ENCODE measurements at regions not wholly inside any gene's neighbourhood (a gene's known extent, or its start where the extent isn't known, plus 50 kb on each side); places are given as distances from the start of the nearest gene placed in this dataset.
A peak's percentile ranks its signal among the peaks of the same experiment; 100 is the strongest.

DNA sequence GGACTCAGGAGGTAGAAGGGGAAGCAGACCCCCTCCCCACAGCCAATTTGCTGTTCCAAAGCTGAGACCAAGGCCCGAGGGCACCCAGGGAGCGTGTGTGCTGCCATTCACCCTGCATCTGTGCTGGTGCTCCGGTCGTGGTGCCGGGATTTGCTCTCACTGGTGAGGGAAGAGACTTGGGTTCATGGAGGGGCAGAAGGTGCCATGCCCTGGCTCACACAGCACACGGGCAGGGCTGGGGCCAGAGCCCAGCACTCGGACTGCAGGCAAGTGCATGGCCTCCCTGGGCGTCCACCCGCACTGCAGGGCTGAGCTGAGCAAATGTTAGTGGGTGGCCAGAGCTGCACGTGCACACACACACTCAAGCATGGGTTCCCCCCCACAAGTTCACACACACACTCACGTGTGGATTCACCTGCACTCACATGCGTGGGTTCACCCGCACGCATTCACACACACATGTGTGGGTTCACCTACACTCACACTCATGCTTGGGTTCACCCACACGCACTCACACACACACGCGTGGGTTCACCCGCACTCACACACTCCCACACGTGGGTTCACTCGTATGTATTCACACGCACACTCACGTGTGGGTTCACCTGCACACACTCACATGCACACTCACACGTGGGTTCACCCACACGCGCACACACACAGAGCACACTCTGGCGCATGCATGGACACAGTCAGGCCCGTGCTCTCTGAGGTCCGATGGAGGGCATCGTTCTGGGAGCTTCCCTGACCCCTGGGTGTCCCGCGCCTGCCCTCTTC lies 57.0 kb upstream of the CBFA2T3 start:
- peaks cover 0 to 17% (median 0%) of the 10 kb centered on the region in 9 donors for H3K4me1 ChIP-seq
- H3K27me3 ChIP-seq = peaks cover 9 to 57% (median 39%) of the 10 kb centered on the region in 7 donors
- no peak overlapping the region for H3K27ac ChIP-seq
- H3K9me3 ChIP-seq = peaks cover 0 to 12% (median 0%) of the 10 kb centered on the region in 11 donors
- no peak for TF ChIP-seq CTCF (IDR thresholded peaks at IDR 0.05)
- H3K4me3 ChIP-seq = no peak overlapping the region
- peak in 1 of 2 donors; percentile 6 for DNase-seq
- no peak for ATAC-seq
- WGBS, 2 donors = 88 to 89% methylated on average over 31 of the region's 31 CpGs
- no peaks in the 10 kb centered on the region for H3K36me3 ChIP-seq
- intact Hi-C loops (cut with DNase I) = no loop called here

DNA sequence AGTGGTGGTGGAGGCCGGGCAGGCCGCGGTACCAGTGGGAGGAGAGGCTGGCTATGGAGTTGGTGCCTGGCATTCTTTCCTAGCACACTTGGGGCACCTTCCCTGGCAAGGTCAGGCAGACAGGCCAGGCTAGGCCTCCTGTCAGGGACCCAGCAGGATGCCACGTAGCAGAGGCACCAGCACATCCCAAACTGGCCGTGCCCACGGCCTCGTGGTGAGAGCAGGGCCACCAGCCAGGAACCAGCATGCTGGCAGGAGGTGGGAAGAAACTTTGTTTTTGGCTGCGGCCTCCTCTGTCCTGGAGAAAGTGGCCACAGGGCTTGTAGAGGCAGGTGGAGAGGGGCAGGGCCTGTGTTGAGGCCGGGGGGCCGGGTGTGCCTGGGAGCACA lies 57.6 kb upstream of the CBFA2T3 start:
- Histone ChIP-seq H3K9me3 (peaks cover 0 to 12% (median 0%) of the 10 kb centered on the region in 11 donors), H3K27me3 (peaks cover 9 to 63% (median 45%) of the 10 kb centered on the region in 7 donors), H3K36me3 (no peaks in the 10 kb centered on the region), H3K4me3 (no peak overlapping the region), H3K27ac (no peak overlapping the region), H3K4me1 (peaks cover 0 to 17% (median 0%) of the 10 kb centered on the region in 9 donors)
- no peak for TF ChIP-seq CTCF (IDR thresholded peaks at IDR 0.05)
- 44 to 56% methylated on average over 8 to 10 of the region's 10 CpGs for WGBS, 2 donors
- DNase-seq (peak in 1 of 2 donors; percentile 0), ATAC-seq (no peak)
- intact Hi-C loops (cut with DNase I) = no loop called here

GRCh38 chr16:89034971-89035668 lies 58.1 kb upstream of the CBFA2T3 start:
- H3K4me1 ChIP-seq = peaks cover 0 to 17% (median 0%) of the 10 kb centered on the region in 9 donors
- intact Hi-C loops (cut with DNase I) = no loop called here
- TF ChIP-seq CTCF (IDR thresholded peaks at IDR 0.05) = no peak
- H3K27ac ChIP-seq = no peak overlapping the region
- peaks cover 0 to 12% (median 0%) of the 10 kb centered on the region in 11 donors for H3K9me3 ChIP-seq
- WGBS, 2 donors = 43 to 49% methylated on average over 23 of the region's 23 CpGs
- H3K4me3 ChIP-seq = no peak overlapping the region
- ATAC-seq (no peak), DNase-seq (peak in 1 of 2 donors; percentile 2)
- H3K27me3 ChIP-seq = peaks cover 9 to 68% (median 50%) of the 10 kb centered on the region in 7 donors
- H3K36me3 ChIP-seq = no peaks in the 10 kb centered on the region

- peaks cover 9 to 76% (median 58%) of the 10 kb centered on the region in 7 donors for H3K27me3 ChIP-seq
- ATAC-seq = no peak
- peaks cover 0 to 8% (median 0%) of the 10 kb centered on the region in 11 donors for H3K9me3 ChIP-seq
- TF ChIP-seq CTCF (IDR thresholded peaks at IDR 0.05) = no peak
- intact Hi-C loops (cut with DNase I) = no loop called here
- 57 to 65% methylated on average over 22 of the region's 22 CpGs for WGBS, 2 donors
- peak in 1 of 2 donors; percentile 6 for DNase-seq
- no peaks in the 10 kb centered on the region for H3K36me3 ChIP-seq
- peaks cover 0 to 17% (median 0%) of the 10 kb centered on the region in 9 donors for H3K4me1 ChIP-seq
- H3K27ac ChIP-seq = no peak overlapping the region
- no peak overlapping the region for H3K4me3 ChIP-seq
Observed at GRCh38 chr16:89035669-89036570, 57.7 kb upstream of the ACSF3 start.

Measured in heart right ventricle (tissue), 16 donors.